Adrenal gland (tissue), 9 donors: ENCODE measurements at regions not wholly inside any gene's neighbourhood (a gene's known extent, or its start where the extent isn't known, plus 50 kb on each side); places are given as distances from the start of the nearest gene placed in this dataset.

Experiments
- DNase-seq, 7 donors: peaks; one replicate each; pipeline ENCODE4 v3.0.0-alpha.2; 2019 to 2020
- H3K27ac ChIP-seq, 5 donors: fragments of 200-600 bp; sonication (generic) in 4 of 5; 1 replicate in 3 of 5; 2 replicates in 2 of 5; pipeline versions ENCODE4 v1.5.1 to v1.8.0; 2016 to 2020; ENCODE audit warnings: mild to moderate bottlenecking in 1 of 5
- H3K27me3 ChIP-seq: fragments of 200-600 bp; 2 replicates; pipeline ENCODE4 v1.8.0; 2021
- H3K36me3 ChIP-seq, 2 donors: fragments of 200-600 bp; replicated peaks in 1 of 2; 1 replicate in 1 of 2; 2 replicates in 1 of 2; pipeline versions ENCODE4 v1.5.1 to v1.8.0; 2018 to 2022
- H3K4me1 ChIP-seq, 2 donors: fragments of 200-600 bp; replicated peaks in 1 of 2; 1 replicate in 1 of 2; 2 replicates in 1 of 2; pipeline versions ENCODE4 v1.5.1 to v1.8.0; 2018 to 2021
- H3K4me3 ChIP-seq, 4 donors: fragments of 200-600 bp; sonication (generic) in 3 of 4; one replicate each; pipeline ENCODE4 v1.5.1; 2016 to 2018
- H3K9me3 ChIP-seq, 3 donors: fragments of 200-600 bp; sonication (generic) in 1 of 3; replicated peaks in 1 of 3; 1 replicate in 2 of 3; 2 replicates in 1 of 3; pipeline versions ENCODE4 v1.5.1 to v1.8.0; 2016 to 2021
- POLR2A ChIP-seq, 2 donors: fragments of 450-650 bp; IDR thresholded peaks; one replicate each; pipeline ENCODE4 v1.6.1; 2017; ENCODE audit warnings: antibody characterized with exemption in 2 of 2, mild to moderate bottlenecking in 2 of 2, moderate library complexity in 1 of 2
- WGBS, 4 donors: extraction: QIAGEN DNeasy Blood & Tissue Kit in 2 of 4; methylation state at CpG; one replicate each; pipeline versions ENCODE4 v1.1.5 to v1.1.7; 2013 to 2017; 5-methylcytosine and 5-hydroxymethylcytosine counted together
- intact Hi-C, 2 donors: fragments of 100-400 bp; cut with DNase I; formaldehyde crosslinking; loops; one replicate each; pipeline versions ENCODE4 v1.14.1 to v1.15.0; 2022 to 2023
- TF ChIP-seq, protein P1 (sequence below), 6 experiments: fragments of 450-650 bp in 4 of 6; fragments of 200-600 bp in 2 of 6; sonication (generic) in 1 of 6; IDR thresholded peaks; 1 replicate in 5 of 6; 2 replicates in 1 of 6; pipeline versions ENCODE4 v1.5.1 to v1.8.0; 2016 to 2021; ENCODE audit warnings: antibody characterized with exemption in 6 of 6, mild to moderate bottlenecking in 2 of 6, moderate library complexity in 1 of 6
- donor health status: healthy with polysubstance abuse.
- donor health status: Bipolar disorder and iron deficiency.
- donor health status: DM: yes; HTN: yes; CAD: no.
- donor health status: DM: no; HTN: no; CAD: no.
- donor health status: DM: no; HTN: no; CAD: no.

GRCh38 chr12:93043877-93044209 is 114.7 kb upstream of the EEA1 start:
- intact Hi-C loops, result no loop called here
- 86 to 87% (median 87%) methylated on average over 3 of the region's 3 CpGs for WGBS, 4 donors
- Histone ChIP-seq H3K27me3 (no peaks in the 10 kb centered on the region), H3K4me3 (no peak overlapping the region), H3K36me3 (no peaks in the 10 kb centered on the region), H3K4me1 (no peaks in the 10 kb centered on the region), H3K27ac (no peak overlapping the region), H3K9me3 (no peaks in the 10 kb centered on the region)
- DNase-seq, result no peak
- TF ChIP-seq, protein P1, sequence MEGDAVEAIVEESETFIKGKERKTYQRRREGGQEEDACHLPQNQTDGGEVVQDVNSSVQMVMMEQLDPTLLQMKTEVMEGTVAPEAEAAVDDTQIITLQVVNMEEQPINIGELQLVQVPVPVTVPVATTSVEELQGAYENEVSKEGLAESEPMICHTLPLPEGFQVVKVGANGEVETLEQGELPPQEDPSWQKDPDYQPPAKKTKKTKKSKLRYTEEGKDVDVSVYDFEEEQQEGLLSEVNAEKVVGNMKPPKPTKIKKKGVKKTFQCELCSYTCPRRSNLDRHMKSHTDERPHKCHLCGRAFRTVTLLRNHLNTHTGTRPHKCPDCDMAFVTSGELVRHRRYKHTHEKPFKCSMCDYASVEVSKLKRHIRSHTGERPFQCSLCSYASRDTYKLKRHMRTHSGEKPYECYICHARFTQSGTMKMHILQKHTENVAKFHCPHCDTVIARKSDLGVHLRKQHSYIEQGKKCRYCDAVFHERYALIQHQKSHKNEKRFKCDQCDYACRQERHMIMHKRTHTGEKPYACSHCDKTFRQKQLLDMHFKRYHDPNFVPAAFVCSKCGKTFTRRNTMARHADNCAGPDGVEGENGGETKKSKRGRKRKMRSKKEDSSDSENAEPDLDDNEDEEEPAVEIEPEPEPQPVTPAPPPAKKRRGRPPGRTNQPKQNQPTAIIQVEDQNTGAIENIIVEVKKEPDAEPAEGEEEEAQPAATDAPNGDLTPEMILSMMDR (IDR thresholded peaks at IDR 0.05), result no peak
- TF ChIP-seq POLR2A (IDR thresholded peaks at IDR 0.05), result no peak

DNA sequence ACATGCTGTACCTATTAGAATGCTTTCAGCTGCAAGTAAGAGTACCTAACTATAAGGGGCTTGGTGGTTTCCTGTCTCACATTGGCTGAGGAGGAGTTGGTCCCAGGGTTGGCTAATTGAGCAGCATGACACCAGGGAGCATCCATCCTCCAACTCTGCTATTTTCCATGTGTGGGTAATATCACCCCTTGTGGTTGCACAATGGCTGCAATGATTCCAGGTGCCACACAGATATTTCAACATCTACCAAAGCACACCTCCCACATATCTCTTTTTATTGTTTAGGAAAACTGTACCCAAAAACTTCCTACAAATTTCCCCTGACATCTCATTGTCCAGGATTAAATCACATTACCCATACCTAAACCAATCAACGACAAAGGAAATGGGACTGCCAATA is 118.0 kb upstream of the EEA1 start:
- H3K36me3 ChIP-seq, result no peaks in the 10 kb centered on the region
- TF ChIP-seq, protein P1 (IDR thresholded peaks at IDR 0.05), result no peak
- TF ChIP-seq POLR2A (IDR thresholded peaks at IDR 0.05), result no peak
- no peak overlapping the region for H3K27ac ChIP-seq
- 90 to 100% (median 97%) methylated on average over 1 of the region's 1 CpG for WGBS, 4 donors
- intact Hi-C loops, result no loop called here
- no peak for DNase-seq
- no peaks in the 10 kb centered on the region for H3K9me3 ChIP-seq
- no peak overlapping the region for H3K4me3 ChIP-seq
- H3K27me3 ChIP-seq, result no peaks in the 10 kb centered on the region
- no peaks in the 10 kb centered on the region for H3K4me1 ChIP-seq

DNA sequence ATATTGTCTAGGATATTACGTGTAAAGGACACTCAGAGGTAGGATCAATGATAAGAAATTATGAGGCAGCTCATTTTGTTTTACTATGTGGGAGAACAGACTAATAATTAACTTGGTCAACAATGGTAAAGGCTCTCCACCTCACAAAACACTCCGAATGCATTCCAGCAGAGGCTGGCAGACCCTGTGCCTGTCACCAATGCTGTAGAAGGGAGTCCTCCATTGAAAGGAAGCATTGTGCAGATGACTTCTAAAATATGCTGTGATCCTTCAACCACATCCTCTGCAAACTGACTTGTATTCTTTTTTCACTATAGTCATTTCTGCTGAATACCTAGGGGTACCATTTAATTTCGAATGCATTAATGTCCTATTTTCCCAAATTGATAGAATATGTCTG is 119.6 kb upstream of the EEA1 start:
- no peak for DNase-seq
- no peak for TF ChIP-seq POLR2A (IDR thresholded peaks at IDR 0.05)
- TF ChIP-seq, protein P1 (IDR thresholded peaks at IDR 0.05), result no peak

DNA sequence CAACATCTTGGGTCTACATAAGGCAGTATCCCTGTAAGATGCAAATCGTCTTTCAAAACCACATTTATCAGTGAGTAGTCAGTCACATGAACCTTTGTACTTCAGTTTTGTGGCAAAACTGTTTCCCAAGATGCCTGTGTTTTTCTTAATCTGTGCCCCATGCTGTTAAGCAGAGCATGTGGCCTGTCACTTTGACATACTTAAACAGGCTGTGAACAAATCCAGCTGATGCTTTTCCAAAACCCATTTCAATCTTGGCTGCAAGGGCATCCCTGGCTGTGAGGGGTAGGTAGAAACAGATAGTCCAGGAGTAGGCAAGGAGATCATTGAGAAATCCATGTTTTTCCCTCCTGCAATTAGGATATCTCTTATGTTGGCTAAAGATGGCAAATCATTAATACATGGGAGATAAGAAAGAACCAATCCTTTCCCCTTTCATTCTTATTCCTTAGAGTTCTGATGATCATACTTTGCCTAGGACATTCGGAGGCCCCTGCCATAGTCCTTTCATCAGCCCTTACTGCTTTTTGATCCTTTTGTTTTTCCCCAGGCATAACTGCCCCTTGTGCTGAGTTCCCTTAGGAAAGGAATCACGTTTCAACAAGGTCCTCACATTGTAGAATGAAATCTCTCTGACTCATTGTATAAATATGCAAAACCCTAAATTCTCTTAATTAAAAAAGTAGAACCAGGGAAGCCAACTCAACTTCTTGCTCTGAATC is 121.1 kb upstream of the EEA1 start:
- H3K27ac ChIP-seq, result no peak overlapping the region
- WGBS, 4 donors, result 59 to 74% (median 64%) methylated on average over 3 of the region's 3 CpGs
- TF ChIP-seq POLR2A (IDR thresholded peaks at IDR 0.05), result no peak
- TF ChIP-seq, protein P1 (IDR thresholded peaks at IDR 0.05), result no peak
- H3K9me3 ChIP-seq, result no peaks in the 10 kb centered on the region
- H3K36me3 ChIP-seq, result no peaks in the 10 kb centered on the region
- no peak overlapping the region for H3K4me3 ChIP-seq
- no peaks in the 10 kb centered on the region for H3K27me3 ChIP-seq
- intact Hi-C loops, result no loop called here
- no peaks in the 10 kb centered on the region for H3K4me1 ChIP-seq
- DNase-seq, result no peak

More for the DNA sequence above, 119.6 kb upstream of the EEA1 start:
- Histone ChIP-seq H3K27ac (no peak overlapping the region), H3K9me3 (no peaks in the 10 kb centered on the region), H3K27me3 (no peaks in the 10 kb centered on the region), H3K4me3 (no peak overlapping the region), H3K4me1 (no peaks in the 10 kb centered on the region), H3K36me3 (no peaks in the 10 kb centered on the region)
- 86 to 88% (median 87%) methylated on average over 3 of the region's 3 CpGs for WGBS, 4 donors
- intact Hi-C loops, result no loop called here
